H1 (cell line): ENCODE measurements at regions not wholly inside any gene's neighbourhood (a gene's known extent, or its start where the extent isn't known, plus 50 kb on each side); places are given as distances from the start of the nearest gene placed in this dataset.

ENCODE experiments used
- CBX5 ChIP-seq: fragments of 300-800, 300-1000 bp; sonication (generic); IDR thresholded peaks from 2 replicates; pipeline ENCODE4 v1.7.1; 2016; ENCODE audit warnings: antibody characterized with exemption, low read length, low read depth
- CTCF ChIP-seq, 3 experiments: IDR thresholded peaks; 1 replicate in 2 of 3; 2 replicates in 1 of 3; pipeline versions ENCODE4 v1.5.1 to v1.6.1; 2011; ENCODE audit warnings: low read length in 3 of 3, mild to moderate bottlenecking in 3 of 3, inconsistent platforms in 2 of 3, low read depth in 1 of 3, moderate library complexity in 1 of 3; ENCODE audit not compliant: insufficient read depth in 1 of 3; ENCODE audit errors: control extremely low read depth in 1 of 3
- RFX5 ChIP-seq: IDR thresholded peaks from 2 replicates; pipeline ENCODE4 v1.6.1; 2011; ENCODE audit warnings: low read depth, low read length, improper control_type of control experiment, borderline replicate concordance
- SP1 ChIP-seq: IDR thresholded peaks from 2 replicates; pipeline ENCODE4 v1.6.1; 2011; ENCODE audit warnings: low read depth, low read length
- SRF ChIP-seq: IDR thresholded peaks from 2 replicates; pipeline ENCODE4 v1.6.1; 2011; ENCODE audit warnings: mild to moderate bottlenecking, low read depth, low read length, moderate library complexity

DNA sequence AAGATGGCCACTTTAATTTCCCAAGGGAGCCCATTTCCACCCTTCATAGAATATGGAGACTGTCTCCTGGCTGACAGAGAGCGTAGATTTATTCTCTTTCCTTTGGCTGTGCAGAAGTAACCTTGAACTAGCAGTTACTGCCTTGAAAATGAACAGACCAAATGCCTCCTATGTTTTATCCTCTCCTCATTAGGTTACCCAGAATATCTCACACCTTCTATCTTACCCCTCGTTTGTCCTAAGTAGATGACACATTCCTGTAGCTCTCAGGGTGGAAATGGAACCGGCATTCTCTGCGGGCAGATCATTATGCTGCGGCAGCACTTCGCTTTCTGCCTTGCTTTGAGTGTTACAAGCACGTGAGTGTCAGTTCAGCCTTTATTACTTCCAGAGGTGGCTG, 336.5 kb downstream of the DCDC2C start (continued):
- no peak for TF ChIP-seq CTCF (IDR thresholded peaks at IDR 0.05; ENCODE audit: control extremely low read depth in 1 of 3, insufficient read depth in 1 of 3, low read depth in 1 of 3, low read length in 3 of 3)
- TF ChIP-seq RFX5, result no peak
- TF ChIP-seq SP1, result no peak
- no peak for TF ChIP-seq CBX5
- no peak for TF ChIP-seq SRF
